ENCODE measurements at regions not wholly inside any gene's neighbourhood (a gene's known extent, or its start where the extent isn't known, plus 50 kb on each side); places are given as distances from the start of the nearest gene placed in this dataset.

GRCh38 chr3:70726096-70726938 is 413.9 kb upstream of the MDFIC2 start:
- POLR2A ChIA-PET, result interaction anchor here (0.6 kb wide), 1 partner anchor 375 kb away, joined by 6 read pairs; no protein-coding TSS in a partner anchor
- no peak for FAIRE-seq
- dilution Hi-C loops (cut with MboI; ENCODE audit: extremely low pct_ligation_motif_present, low sequenced_read_pairs) (no loop called here), intact Hi-C loops (cut with micrococcal nuclease) (loop anchor here (5.0 kb wide), 1 partner anchor 51 kb away; no protein-coding TSS in a partner anchor)
- H3K27me3 ChIP-seq (ENCODE audit: control insufficient read depth in 2 of 2, insufficient read depth in 2 of 2, low read length in 2 of 2), result no peaks in the 10 kb centered on the region
- CTCF ChIA-PET, result interaction anchor here (1.0 to 1.1 kb wide), 2 partner anchors 9 to 12 kb away, joined by 5 read pairs; no protein-coding TSS in a partner anchor
- H2AFZ ChIP-seq (ENCODE audit: low read depth, low read length), result no peak overlapping the region
- H3K36me3 ChIP-seq (ENCODE audit: control insufficient read depth in 2 of 2, extremely low read depth in 1 of 2, insufficient read depth in 2 of 2, low read length in 2 of 2), result no peaks in the 10 kb centered on the region
- no peaks in the 10 kb centered on the region for H3K4me1 ChIP-seq (ENCODE audit: control insufficient read depth, extremely low read depth, insufficient read depth, low read length)
- H3K27ac ChIP-seq (ENCODE audit: insufficient read depth, low read depth, low read length), result no peak overlapping the region
- no peaks in the 10 kb centered on the region for H3K9me1 ChIP-seq (replicated peaks; ENCODE audit: control insufficient read depth, extremely low read depth, insufficient read depth, low read length)
- DNase-seq (ENCODE audit: low read depth, low spot score), result no peak
- H4K20me1 ChIP-seq (replicated peaks; ENCODE audit: control insufficient read depth, extremely low read depth, insufficient read depth, low read length), result no peaks in the 10 kb centered on the region
- H3K9ac ChIP-seq (replicated peaks; ENCODE audit: extremely low read depth, insufficient read depth, low read length), result no peak overlapping the region
- no peak overlapping the region for H3K4me3 ChIP-seq (replicated peaks in 1 of 3; ENCODE audit: insufficient read depth in 1 of 3, low read depth in 1 of 3, low read length in 3 of 3)
- no peak for TF ChIP-seq EZH2 (IDR thresholded peaks at IDR 0.05; ENCODE audit: borderline replicate concordance, low read depth, low read length, severe bottlenecking)
- TF ChIP-seq GATA2 (IDR thresholded peaks at IDR 0.05; ENCODE audit: insufficient read depth, insufficient read length, low read depth, low read length), result no peak
- TF ChIP-seq POLR2AphosphoS5 (IDR thresholded peaks at IDR 0.05; ENCODE audit: insufficient read depth, low read depth, low read length), result no peak
- no peak for TF ChIP-seq CTCF (IDR thresholded peaks at IDR 0.05; ENCODE audit: extremely low read depth in 1 of 2, insufficient read depth in 1 of 2, low read depth in 1 of 2, low read length in 2 of 2)
- no peak for TF ChIP-seq JUN (IDR thresholded peaks at IDR 0.05; ENCODE audit: borderline replicate concordance, insufficient read depth, insufficient read length, low read depth)
- TF ChIP-seq MYC (IDR thresholded peaks at IDR 0.05; ENCODE audit: low read depth, low read length), result no peak
- TF ChIP-seq FOS (IDR thresholded peaks at IDR 0.05; ENCODE audit: borderline replicate concordance, insufficient read depth, low read length), result no peak
- no peak for TF ChIP-seq POLR2A (IDR thresholded peaks at IDR 0.05; ENCODE audit: low read depth, low read length)
- TF ChIP-seq MAX (IDR thresholded peaks at IDR 0.05; ENCODE audit: insufficient read depth, insufficient read length), result no peak
- no TSS peak for BruUV-seq (replicated peaks)
- no peaks in the 10 kb centered on the region for H3K9me3 ChIP-seq (replicated peaks; ENCODE audit: control insufficient read depth, insufficient read depth, low read length)
- no peak overlapping the region for H3K4me2 ChIP-seq (ENCODE audit: insufficient read depth, low read length)
- H3K79me2 ChIP-seq (ENCODE audit: control insufficient read depth, insufficient read depth, low read length), result no peaks in the 10 kb centered on the region

All from endothelial cell of umbilical vein (primary cell).